ENCODE measurements at regions not wholly inside any gene's neighbourhood (a gene's known extent, or its start where the extent isn't known, plus 50 kb on each side); places are given as distances from the start of the nearest gene placed in this dataset.

DNA sequence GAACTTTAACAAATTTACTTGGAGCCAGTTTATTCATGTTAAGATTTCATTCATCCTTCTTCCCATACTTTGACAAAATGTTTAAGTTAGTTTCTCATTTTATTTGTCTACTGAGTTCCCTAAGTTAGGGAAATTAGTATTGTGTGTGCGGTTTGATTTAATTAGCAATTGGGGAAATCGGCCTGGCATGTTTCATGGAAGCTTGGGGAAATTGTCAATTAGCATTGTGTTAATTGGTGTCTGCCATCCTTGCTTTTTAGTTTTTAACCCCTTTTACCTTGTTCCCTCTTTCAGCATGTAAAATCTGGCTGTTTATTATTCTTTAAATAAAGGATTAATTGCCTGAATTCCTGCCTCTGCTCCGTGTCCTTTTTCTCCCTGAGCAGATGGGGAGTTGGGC is 279.6 kb downstream of the BCL11A start:
- H3K9me3 ChIP-seq (ENCODE audit: low read length) = peaks cover 3% of the 10 kb centered on the region
- no peaks in the 10 kb centered on the region for H3K36me3 ChIP-seq (ENCODE audit: insufficient read depth, low read length)
- H3F3A ChIP-seq (ENCODE audit: insufficient read depth, low read length, poor library complexity, severe bottlenecking) = no peaks in the 10 kb centered on the region
- no peaks in the 10 kb centered on the region for H3K79me2 ChIP-seq (replicated peaks; ENCODE audit: insufficient read depth, low read length)
- H4K20me1 ChIP-seq (ENCODE audit: insufficient read depth) = no peaks in the 10 kb centered on the region
- no peak overlapping the region for H2AFZ ChIP-seq (ENCODE audit: low read depth, low read length)
- H3K4me2 ChIP-seq (ENCODE audit: low read length) = no peak overlapping the region
- H3K27me3 ChIP-seq (ENCODE audit: insufficient read depth, low read depth, low read length) = no peaks in the 10 kb centered on the region
- no peak overlapping the region for H3K27ac ChIP-seq (ENCODE audit: low read length)
- TF ChIP-seq TAF1 (IDR thresholded peaks at IDR 0.05; ENCODE audit: low read depth) (no peak), EZH2 (IDR thresholded peaks at IDR 0.05; ENCODE audit: borderline replicate concordance, insufficient read depth, low read length, poor library complexity, severe bottlenecking) (no peak), RAD21 (conservative IDR thresholded peaks at IDR 0.05) (no peak), MXI1 (conservative IDR thresholded peaks at IDR 0.05; ENCODE audit: poor library complexity, severe bottlenecking) (no peak), POLR2AphosphoS5 (IDR thresholded peaks at IDR 0.05) (no peak), SMC3 (conservative IDR thresholded peaks at IDR 0.05; ENCODE audit: poor library complexity) (no peak)
- TF ChIP-seq, protein P1, sequence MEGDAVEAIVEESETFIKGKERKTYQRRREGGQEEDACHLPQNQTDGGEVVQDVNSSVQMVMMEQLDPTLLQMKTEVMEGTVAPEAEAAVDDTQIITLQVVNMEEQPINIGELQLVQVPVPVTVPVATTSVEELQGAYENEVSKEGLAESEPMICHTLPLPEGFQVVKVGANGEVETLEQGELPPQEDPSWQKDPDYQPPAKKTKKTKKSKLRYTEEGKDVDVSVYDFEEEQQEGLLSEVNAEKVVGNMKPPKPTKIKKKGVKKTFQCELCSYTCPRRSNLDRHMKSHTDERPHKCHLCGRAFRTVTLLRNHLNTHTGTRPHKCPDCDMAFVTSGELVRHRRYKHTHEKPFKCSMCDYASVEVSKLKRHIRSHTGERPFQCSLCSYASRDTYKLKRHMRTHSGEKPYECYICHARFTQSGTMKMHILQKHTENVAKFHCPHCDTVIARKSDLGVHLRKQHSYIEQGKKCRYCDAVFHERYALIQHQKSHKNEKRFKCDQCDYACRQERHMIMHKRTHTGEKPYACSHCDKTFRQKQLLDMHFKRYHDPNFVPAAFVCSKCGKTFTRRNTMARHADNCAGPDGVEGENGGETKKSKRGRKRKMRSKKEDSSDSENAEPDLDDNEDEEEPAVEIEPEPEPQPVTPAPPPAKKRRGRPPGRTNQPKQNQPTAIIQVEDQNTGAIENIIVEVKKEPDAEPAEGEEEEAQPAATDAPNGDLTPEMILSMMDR (IDR thresholded peaks at IDR 0.05; ENCODE audit: poor library complexity, severe bottlenecking) = no peak
- TF ChIP-seq, protein P2, sequence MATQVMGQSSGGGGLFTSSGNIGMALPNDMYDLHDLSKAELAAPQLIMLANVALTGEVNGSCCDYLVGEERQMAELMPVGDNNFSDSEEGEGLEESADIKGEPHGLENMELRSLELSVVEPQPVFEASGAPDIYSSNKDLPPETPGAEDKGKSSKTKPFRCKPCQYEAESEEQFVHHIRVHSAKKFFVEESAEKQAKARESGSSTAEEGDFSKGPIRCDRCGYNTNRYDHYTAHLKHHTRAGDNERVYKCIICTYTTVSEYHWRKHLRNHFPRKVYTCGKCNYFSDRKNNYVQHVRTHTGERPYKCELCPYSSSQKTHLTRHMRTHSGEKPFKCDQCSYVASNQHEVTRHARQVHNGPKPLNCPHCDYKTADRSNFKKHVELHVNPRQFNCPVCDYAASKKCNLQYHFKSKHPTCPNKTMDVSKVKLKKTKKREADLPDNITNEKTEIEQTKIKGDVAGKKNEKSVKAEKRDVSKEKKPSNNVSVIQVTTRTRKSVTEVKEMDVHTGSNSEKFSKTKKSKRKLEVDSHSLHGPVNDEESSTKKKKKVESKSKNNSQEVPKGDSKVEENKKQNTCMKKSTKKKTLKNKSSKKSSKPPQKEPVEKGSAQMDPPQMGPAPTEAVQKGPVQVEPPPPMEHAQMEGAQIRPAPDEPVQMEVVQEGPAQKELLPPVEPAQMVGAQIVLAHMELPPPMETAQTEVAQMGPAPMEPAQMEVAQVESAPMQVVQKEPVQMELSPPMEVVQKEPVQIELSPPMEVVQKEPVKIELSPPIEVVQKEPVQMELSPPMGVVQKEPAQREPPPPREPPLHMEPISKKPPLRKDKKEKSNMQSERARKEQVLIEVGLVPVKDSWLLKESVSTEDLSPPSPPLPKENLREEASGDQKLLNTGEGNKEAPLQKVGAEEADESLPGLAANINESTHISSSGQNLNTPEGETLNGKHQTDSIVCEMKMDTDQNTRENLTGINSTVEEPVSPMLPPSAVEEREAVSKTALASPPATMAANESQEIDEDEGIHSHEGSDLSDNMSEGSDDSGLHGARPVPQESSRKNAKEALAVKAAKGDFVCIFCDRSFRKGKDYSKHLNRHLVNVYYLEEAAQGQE (IDR thresholded peaks at IDR 0.05; ENCODE audit: borderline replicate concordance) = no peak
- no peaks in the 10 kb centered on the region for H3K9me2 ChIP-seq (ENCODE audit: insufficient read depth, low read length)
- no peak overlapping the region for H3K4me3 ChIP-seq (ENCODE audit: low read length)
- no peak overlapping the region for H3K9ac ChIP-seq (ENCODE audit: low read length)

DNA sequence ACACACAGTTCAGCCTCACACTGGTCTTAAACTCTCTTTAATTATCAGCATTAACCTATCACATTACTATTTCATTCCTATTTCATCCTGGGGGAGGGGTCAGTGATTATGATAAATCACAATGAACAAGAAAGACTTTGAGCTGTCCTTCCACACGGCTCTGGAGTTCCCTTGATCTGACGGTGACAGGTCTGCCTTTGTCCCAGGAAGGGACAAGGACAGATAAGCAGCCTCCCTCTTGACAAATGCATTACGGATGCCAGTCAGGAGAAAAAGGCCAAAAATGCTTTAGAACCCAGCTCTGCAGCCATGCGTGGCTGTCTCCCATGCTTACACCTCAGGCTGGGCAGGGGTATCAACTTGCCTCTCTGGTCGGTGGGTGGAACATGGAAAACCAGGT is 281.7 kb downstream of the BCL11A start:
- no peak overlapping the region for H3K4me3 ChIP-seq (ENCODE audit: low read length)
- no peak overlapping the region for H3K4me2 ChIP-seq (ENCODE audit: low read length)
- H3K27ac ChIP-seq (ENCODE audit: low read length) = no peak overlapping the region
- no peaks in the 10 kb centered on the region for H3F3A ChIP-seq (ENCODE audit: insufficient read depth, low read length, poor library complexity, severe bottlenecking)
- H3K9ac ChIP-seq (ENCODE audit: low read length) = no peak overlapping the region
- no peaks in the 10 kb centered on the region for H3K36me3 ChIP-seq (ENCODE audit: insufficient read depth, low read length)
- no peak overlapping the region for H2AFZ ChIP-seq (ENCODE audit: low read depth, low read length)
- TF ChIP-seq EZH2 (IDR thresholded peaks at IDR 0.05; ENCODE audit: borderline replicate concordance, insufficient read depth, low read length, poor library complexity, severe bottlenecking) (no peak), EP300 (conservative IDR thresholded peaks at IDR 0.05; ENCODE audit: poor library complexity, severe bottlenecking) (no peak), RAD21 (conservative IDR thresholded peaks at IDR 0.05) (no peak), TAF1 (IDR thresholded peaks at IDR 0.05; ENCODE audit: low read depth) (no peak), POLR2AphosphoS5 (IDR thresholded peaks at IDR 0.05) (no peak), MXI1 (conservative IDR thresholded peaks at IDR 0.05; ENCODE audit: poor library complexity, severe bottlenecking) (no peak), SMC3 (conservative IDR thresholded peaks at IDR 0.05; ENCODE audit: poor library complexity) (no peak)
- TF ChIP-seq, protein P2 (IDR thresholded peaks at IDR 0.05; ENCODE audit: borderline replicate concordance) = no peak
- TF ChIP-seq, protein P1 (IDR thresholded peaks at IDR 0.05; ENCODE audit: poor library complexity, severe bottlenecking) = no peak
- peaks cover 3% of the 10 kb centered on the region for H3K9me3 ChIP-seq (ENCODE audit: low read length)
- no peaks in the 10 kb centered on the region for H3K9me2 ChIP-seq (ENCODE audit: insufficient read depth, low read length)
- H4K20me1 ChIP-seq (ENCODE audit: insufficient read depth) = no peaks in the 10 kb centered on the region
- no peaks in the 10 kb centered on the region for H3K27me3 ChIP-seq (ENCODE audit: insufficient read depth, low read depth, low read length)
- no peaks in the 10 kb centered on the region for H3K79me2 ChIP-seq (replicated peaks; ENCODE audit: insufficient read depth, low read length)
